Naive B cell (primary cell): ENCODE measurements at regions not wholly inside any gene's neighbourhood (a gene's known extent, or its start where the extent isn't known, plus 50 kb on each side); places are given as distances from the start of the nearest gene placed in this dataset.

Experiments used
- ATAC-seq, 2 donors: fragments of 150-1000 bp; cut with Tn5 transposase; 2 replicates each; pipeline ENCODE4 v1.10.0; 2021; ENCODE audit warnings: low read depth in 2 of 2, mild to moderate bottlenecking in 2 of 2, moderate library complexity in 2 of 2
- DNase-seq: peaks from one replicate; pipeline ENCODE4 v3.0.0; 2022
- H3K27ac Mint-ChIP-seq, 6 donors: one replicate each; pipeline ENCODE4 v1.8.0; 2020 to 2022; ENCODE audit warnings: mild to moderate bottlenecking in 6 of 6, mixed read lengths in 6 of 6, moderate library complexity in 5 of 6, inconsistent platforms in 2 of 6
- H3K27me3 Mint-ChIP-seq, 3 donors: one replicate each; pipeline ENCODE4 v1.8.0; 2021 to 2022; ENCODE audit warnings: mixed read lengths in 3 of 3, mild to moderate bottlenecking in 1 of 3
- H3K36me3 Mint-ChIP-seq, 2 donors: one replicate each; pipeline ENCODE4 v1.8.0; 2020 to 2022; ENCODE audit warnings: mixed read lengths in 2 of 2, inconsistent platforms in 1 of 2, mild to moderate bottlenecking in 1 of 2
- H3K4me1 Mint-ChIP-seq, 3 donors: one replicate each; pipeline ENCODE4 v1.8.0; 2020 to 2022; ENCODE audit warnings: mixed read lengths in 3 of 3, inconsistent platforms in 1 of 3, mild to moderate bottlenecking in 1 of 3, moderate library complexity in 1 of 3
- H3K4me3 Mint-ChIP-seq, 8 donors: one replicate each; pipeline ENCODE4 v1.8.0; 2020 to 2022; ENCODE audit warnings: mild to moderate bottlenecking in 8 of 8, mixed read lengths in 8 of 8, moderate library complexity in 8 of 8, inconsistent platforms in 2 of 8
- H3K9me3 Mint-ChIP-seq, 7 donors: one replicate each; pipeline ENCODE4 v1.8.0; 2020 to 2022; ENCODE audit warnings: mixed read lengths in 7 of 7, mild to moderate bottlenecking in 5 of 7, inconsistent platforms in 2 of 7, moderate library complexity in 1 of 7

- Mint-ChIP-seq H3K27ac (peak overlapping the region in 3 of 6 donors; percentile 15 to 64 (median 21)), H3K9me3 (no peaks in the 10 kb centered on the region), H3K36me3 (no peaks in the 10 kb centered on the region), H3K27me3 (no peaks in the 10 kb centered on the region), H3K4me3 (peak overlapping the region in 2 of 8 donors; percentile 12 to 22), H3K4me1 (peaks cover 31 to 49% (median 45%) of the 10 kb centered on the region in 3 donors)
- DNase-seq: no peak
- ATAC-seq: no peak
These were observed 66.6 kb upstream of the WIPF1 start for GRCh38 chr2:174664084-174664759.

- peak overlapping the region in 3 of 6 donors; percentile 15 to 74 (median 64) for H3K27ac Mint-ChIP-seq
- H3K27me3 Mint-ChIP-seq: no peaks in the 10 kb centered on the region
- H3K4me1 Mint-ChIP-seq: peaks cover 31 to 48% (median 45%) of the 10 kb centered on the region in 3 donors
- DNase-seq (no peak), ATAC-seq (no peak)
- H3K9me3 Mint-ChIP-seq: no peaks in the 10 kb centered on the region
- H3K4me3 Mint-ChIP-seq: peak overlapping the region in 1 of 8 donors; percentile 47
- no peaks in the 10 kb centered on the region for H3K36me3 Mint-ChIP-seq
These were observed 65.9 kb upstream of the WIPF1 start for GRCh38 chr2:174663550-174663949.

GRCh38 chr2:174662859-174663258 lies 65.3 kb upstream of the WIPF1 start:
- peaks cover 25 to 42% (median 41%) of the 10 kb centered on the region in 3 donors for H3K4me1 Mint-ChIP-seq
- no peak for DNase-seq
- peak overlapping the region in 4 of 6 donors; percentile 12 to 80 (median 19) for H3K27ac Mint-ChIP-seq
- H3K27me3 Mint-ChIP-seq: no peaks in the 10 kb centered on the region
- no peaks in the 10 kb centered on the region for H3K36me3 Mint-ChIP-seq
- peak overlapping the region in 7 of 8 donors; percentile 39 to 78 (median 57) for H3K4me3 Mint-ChIP-seq
- no peaks in the 10 kb centered on the region for H3K9me3 Mint-ChIP-seq
- ATAC-seq: peak; percentile 42 to 43

GRCh38 chr2:174662459-174662858 lies 64.9 kb upstream of the WIPF1 start:
- Mint-ChIP-seq H3K27ac (peak overlapping the region in 2 of 6 donors; percentile 12 to 39), H3K9me3 (no peaks in the 10 kb centered on the region), H3K27me3 (no peaks in the 10 kb centered on the region), H3K4me3 (peak overlapping the region in 4 of 8 donors; percentile 39 to 62 (median 52)), H3K36me3 (no peaks in the 10 kb centered on the region), H3K4me1 (peaks cover 21 to 38% (median 37%) of the 10 kb centered on the region in 3 donors)
- DNase-seq (no peak), ATAC-seq (no peak)

DNA sequence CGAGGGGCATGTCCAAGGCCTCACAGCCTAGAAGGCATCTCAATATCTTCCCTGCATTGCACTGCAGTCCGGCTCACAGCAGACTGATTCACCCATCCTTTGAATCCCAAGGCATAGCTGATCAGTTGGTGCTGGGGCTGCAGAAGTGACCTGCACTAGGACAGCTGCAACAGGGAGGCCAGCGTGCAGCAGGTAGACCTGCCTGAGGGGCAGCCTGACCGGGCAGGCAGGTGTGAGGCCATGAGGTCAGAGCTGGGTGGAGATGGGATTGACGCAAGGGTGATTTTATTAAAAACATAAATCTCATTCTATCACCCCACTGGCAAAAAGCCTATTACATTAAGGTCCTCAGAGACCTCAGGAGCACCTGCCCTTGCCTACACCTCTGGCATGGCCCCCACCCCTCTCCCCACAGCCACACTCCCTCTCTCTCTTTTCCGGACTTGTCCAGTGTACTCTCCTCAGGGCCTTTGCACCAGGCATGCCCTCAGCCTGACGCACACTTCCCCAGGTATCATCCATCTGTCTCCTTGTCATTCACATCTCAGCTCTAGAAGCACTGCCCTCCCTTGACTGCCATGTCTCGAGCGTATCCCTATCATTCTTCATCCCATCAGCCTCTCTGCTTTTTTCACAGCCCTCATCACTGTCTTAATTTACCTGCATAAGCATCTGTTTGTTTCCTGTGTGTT lies 63.5 kb upstream of the WIPF1 start:
- DNase-seq: no peak
- Mint-ChIP-seq H3K9me3 (no peaks in the 10 kb centered on the region), H3K36me3 (no peaks in the 10 kb centered on the region), H3K4me3 (peak overlapping the region in 1 of 8 donors; percentile 7), H3K27ac (peak overlapping the region in 1 of 6 donors; percentile 87), H3K27me3 (no peaks in the 10 kb centered on the region), H3K4me1 (peaks cover 18 to 34% (median 29%) of the 10 kb centered on the region in 3 donors)
- no peak for ATAC-seq

- ATAC-seq (no peak), DNase-seq (no peak)
- H3K9me3 Mint-ChIP-seq: peaks cover 0 to 5% (median 0%) of the 10 kb centered on the region in 7 donors
- no peaks in the 10 kb centered on the region for H3K36me3 Mint-ChIP-seq
- peak overlapping the region in 1 of 6 donors; percentile 10 for H3K27ac Mint-ChIP-seq
- H3K4me1 Mint-ChIP-seq: peaks cover 18 to 42% (median 32%) of the 10 kb centered on the region in 3 donors
- H3K27me3 Mint-ChIP-seq: no peaks in the 10 kb centered on the region
- H3K4me3 Mint-ChIP-seq: no peak overlapping the region
These were observed 61.7 kb upstream of the WIPF1 start for GRCh38 chr2:174659069-174659900.

DNA sequence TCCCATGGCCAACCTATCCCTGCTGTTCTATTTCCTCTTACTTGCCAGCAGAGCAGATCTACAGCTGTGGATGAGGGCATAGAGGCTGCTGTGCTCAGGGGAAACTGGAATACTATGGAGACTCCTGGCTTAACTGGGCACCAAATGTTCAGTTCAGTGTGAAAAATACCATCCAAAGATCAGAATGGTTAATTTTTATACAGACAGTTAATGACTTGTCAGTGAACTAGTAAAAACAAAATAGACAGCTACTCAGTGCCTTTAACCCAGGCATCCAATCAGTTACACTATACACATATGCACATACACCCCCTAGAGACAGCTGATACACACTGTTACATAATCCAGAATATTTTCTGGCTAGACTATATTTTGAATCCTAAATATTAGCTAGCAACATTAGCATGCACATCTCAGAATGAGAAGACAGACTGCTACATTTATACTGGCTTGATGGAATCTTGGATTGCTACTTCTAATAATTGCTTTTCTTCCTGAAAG lies 59.1 kb upstream of the WIPF1 start:
- H3K9me3 Mint-ChIP-seq: peaks cover 0 to 5% (median 0%) of the 10 kb centered on the region in 7 donors
- H3K4me1 Mint-ChIP-seq: peaks cover 5 to 20% (median 13%) of the 10 kb centered on the region in 3 donors
- no peaks in the 10 kb centered on the region for H3K27me3 Mint-ChIP-seq
- ATAC-seq: peak; percentile 35 to 62
- no peaks in the 10 kb centered on the region for H3K36me3 Mint-ChIP-seq
- peak; percentile 3 for DNase-seq
- no peak overlapping the region for H3K4me3 Mint-ChIP-seq
- peak overlapping the region in 1 of 6 donors; percentile 20 for H3K27ac Mint-ChIP-seq

DNA sequence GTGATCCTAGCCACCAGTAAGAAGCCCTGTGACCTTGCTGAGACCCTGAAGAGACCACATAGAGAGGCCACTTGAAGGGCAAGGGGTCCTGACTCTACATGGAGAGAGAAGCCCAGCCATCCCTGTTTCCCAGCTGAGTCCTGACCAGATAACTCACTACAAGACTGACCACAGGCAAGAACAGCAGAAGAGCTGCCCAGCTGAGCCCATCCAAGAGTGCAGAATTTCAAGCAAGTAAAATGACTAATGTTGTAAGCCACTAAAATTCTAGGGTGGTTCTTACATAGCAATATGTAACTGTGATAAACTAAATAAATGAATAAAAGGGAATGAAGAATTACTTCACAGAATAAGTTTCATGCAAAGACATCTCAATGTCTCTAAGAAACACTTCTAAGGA lies 58.4 kb upstream of the WIPF1 start:
- Mint-ChIP-seq H3K9me3 (peaks cover 0 to 5% (median 0%) of the 10 kb centered on the region in 7 donors), H3K27me3 (no peaks in the 10 kb centered on the region), H3K4me3 (no peak overlapping the region), H3K4me1 (peaks cover 5 to 13% (median 9%) of the 10 kb centered on the region in 3 donors), H3K36me3 (no peaks in the 10 kb centered on the region), H3K27ac (peak overlapping the region in 1 of 6 donors; percentile 49)
- no peak for ATAC-seq
- no peak for DNase-seq

DNA sequence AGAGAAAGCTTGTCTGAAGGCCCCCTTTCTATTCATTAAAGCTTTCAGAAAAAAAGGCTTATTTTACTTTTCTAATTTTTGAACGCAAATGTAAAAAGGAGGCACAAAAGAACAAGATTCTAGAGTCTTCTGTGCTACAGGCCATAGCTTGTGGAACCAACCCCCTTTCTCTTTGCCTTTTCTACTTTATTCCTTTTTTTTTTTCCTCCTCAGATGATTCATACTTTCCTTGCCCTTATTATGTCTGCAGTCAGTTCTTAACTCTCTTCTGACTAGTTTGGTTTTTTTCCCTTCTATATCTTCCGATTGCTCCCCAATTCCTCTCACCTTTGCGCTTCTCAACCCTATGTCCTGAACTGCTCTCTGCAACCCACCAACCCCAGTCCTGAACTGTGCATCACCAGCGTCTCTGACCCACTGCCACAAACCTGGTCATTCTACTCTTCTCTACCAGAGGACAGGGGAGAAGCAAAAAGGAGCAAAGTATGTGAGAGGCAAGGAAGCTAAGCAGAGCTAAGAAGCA lies 56.9 kb upstream of the WIPF1 start:
- Mint-ChIP-seq H3K27ac (peak overlapping the region in 4 of 6 donors; percentile 16 to 90 (median 68)), H3K4me3 (no peak overlapping the region), H3K36me3 (no peaks in the 10 kb centered on the region), H3K27me3 (no peaks in the 10 kb centered on the region), H3K9me3 (peaks cover 0 to 5% (median 2%) of the 10 kb centered on the region in 7 donors), H3K4me1 (peaks cover 14 to 27% (median 20%) of the 10 kb centered on the region in 3 donors)
- no peak for ATAC-seq
- no peak for DNase-seq

- Mint-ChIP-seq H3K36me3 (no peaks in the 10 kb centered on the region), H3K4me3 (no peak overlapping the region), H3K4me1 (peaks cover 9 to 16% (median 11%) of the 10 kb centered on the region in 3 donors), H3K9me3 (peaks cover 0 to 12% (median 2%) of the 10 kb centered on the region in 7 donors), H3K27me3 (no peaks in the 10 kb centered on the region), H3K27ac (no peak overlapping the region)
- no peak for DNase-seq
- ATAC-seq: no peak
These were observed 51.3 kb upstream of the WIPF1 start for GRCh38 chr2:174648896-174649295.
